Hindlimb muscle (tissue), 1 donor: ENCODE measurements at regions not wholly inside any gene's neighbourhood (a gene's known extent, or its start where the extent isn't known, plus 50 kb on each side); places are given as distances from the start of the nearest gene placed in this dataset.
"Not testable (repeated sequence)": the region's sequence is repeated elsewhere in the genome, so short reads cannot be mapped to it uniquely, and the experiment has no call there.

ENCODE experiments used
- DNase-seq: peaks from one replicate; pipeline ENCODE4 v3.0.0-alpha.2; 2013

DNA sequence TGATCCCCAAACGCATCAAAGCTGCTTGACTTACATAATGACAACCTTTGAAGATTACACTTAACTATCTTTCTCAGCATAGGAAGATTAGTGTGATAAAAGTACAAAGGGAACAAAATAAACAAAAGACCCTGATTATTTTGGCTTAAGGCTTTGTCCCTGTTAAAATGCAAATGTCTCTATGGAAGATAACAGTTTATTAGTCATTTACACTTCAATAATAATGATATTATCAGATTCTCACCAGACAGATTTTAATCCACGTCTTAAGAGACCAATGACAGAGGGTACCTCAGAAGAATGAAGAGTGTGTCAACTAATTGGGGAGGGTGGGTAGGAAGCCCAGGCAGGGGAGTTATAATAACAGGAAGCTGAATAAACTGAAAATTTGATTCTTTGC lies 510.4 kb upstream of the PTBP2 start:
- DNase-seq: no peak

DNA sequence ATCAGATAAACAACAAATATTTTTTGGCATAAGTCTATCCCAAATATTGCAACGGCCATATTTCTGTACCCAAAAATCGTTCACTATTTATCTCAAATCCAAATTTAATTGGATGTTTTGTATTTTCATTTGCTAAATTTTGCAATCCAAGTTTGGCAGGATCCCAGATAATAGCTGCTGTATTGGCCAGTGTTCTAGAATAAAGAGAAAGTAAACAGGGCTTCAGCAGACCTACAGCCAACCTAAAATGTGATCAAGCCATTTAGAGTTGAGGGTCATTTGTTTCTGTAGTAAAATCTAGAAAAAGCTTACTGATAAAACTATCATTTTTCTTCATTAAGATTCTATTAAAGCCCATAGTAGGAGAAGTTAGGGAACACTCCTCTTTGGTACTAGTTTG lies 506.6 kb upstream of the PTBP2 start:
- no peak for DNase-seq

DNA sequence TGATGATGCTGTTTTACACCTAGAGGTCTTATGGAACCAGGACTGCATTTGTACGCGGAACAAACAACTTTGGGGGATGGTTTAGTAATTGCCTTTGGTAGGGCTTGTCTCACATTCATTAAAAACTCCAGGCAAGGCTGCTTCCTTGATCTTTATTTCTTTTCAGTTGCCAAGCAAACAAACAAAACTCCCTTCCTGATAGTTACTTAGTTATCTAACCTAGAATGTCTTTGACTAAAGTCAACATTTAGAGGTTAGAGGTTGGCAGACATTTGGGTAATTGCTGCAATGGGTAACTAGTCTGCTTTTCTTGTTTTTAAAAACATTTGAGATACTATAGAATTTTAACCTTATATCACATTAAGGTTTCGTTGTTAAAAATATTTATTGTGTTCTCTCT lies 500.9 kb upstream of the PTBP2 start:
- no peak for DNase-seq

DNA sequence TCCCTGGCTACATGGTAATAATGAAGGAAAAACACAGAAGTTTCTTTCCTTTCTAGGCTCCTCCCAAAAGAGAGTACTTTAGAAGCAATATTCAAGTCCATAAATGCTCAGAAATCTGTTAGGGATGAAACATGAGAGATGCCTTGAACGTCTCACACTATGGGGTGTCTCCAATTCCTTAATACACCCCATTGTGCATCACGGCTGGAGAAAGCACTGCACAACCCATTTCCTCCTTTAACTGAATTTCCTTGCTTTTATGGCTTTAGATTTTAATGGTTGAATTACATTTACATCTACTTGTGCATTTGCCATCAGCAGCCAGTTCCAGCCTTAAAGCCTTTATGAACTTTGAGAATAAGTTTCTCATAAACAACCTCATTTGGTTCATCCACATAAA lies 498.9 kb upstream of the PTBP2 start:
- DNase-seq: no peak

DNA sequence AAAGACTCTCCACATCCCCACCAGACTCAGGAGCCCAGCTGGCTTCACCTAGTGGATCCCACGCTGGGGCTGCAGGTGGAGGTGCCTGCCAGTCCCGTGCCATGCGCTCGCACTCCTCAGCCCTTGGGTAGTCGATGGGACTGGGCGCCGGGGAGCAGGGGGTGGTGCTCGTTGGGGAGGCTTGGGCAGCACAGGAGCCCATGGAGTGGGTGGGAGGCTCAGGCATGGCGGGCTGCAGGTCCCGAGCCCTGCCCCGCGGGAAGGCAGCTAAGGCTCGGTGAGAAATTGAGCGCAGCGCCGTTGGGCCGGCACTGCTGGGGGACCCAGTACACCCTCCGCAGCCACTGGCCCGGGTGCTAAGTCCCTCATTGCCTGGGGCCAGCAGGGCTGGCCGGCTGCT lies 497.4 kb upstream of the PTBP2 start:
- DNase-seq: not testable (repeated sequence)

DNA sequence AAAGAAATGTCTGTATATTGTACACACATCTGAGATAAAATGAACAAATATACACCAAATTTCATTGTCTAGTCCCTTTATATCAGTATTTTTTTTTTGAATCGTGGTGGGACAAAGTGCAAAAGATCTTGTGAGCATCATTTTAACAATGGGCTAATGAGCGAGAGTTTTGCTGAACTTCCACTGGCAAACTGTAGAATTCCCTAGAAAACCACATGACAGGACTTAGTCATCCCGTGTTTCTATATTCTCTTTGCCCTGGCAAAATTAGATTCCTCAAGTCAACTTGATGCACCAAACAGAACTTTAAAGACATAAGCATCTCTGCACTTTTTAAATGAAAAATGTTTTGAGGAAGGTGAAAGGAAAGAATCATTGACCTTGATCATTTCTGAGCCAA lies 488.2 kb upstream of the PTBP2 start:
- no peak for DNase-seq

DNA sequence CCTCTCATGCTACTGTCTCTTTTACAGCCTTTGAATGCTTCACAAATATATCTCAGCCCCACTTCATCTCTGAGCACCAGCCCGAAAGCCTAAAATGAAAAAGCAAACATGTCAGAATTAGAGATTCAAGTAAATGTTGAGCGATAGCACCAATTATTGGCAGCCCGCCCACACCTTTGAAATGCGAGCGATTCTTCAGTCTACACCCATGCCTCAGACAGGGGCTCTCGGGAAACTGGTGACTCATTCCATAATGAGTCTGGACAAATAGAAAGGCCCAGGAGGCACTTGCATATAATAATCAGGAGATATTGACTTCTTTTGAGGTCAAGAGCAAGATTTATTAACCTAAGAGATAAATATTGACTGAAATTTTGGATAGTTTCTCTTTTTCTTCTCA lies 487.3 kb upstream of the PTBP2 start:
- DNase-seq: no peak

DNA sequence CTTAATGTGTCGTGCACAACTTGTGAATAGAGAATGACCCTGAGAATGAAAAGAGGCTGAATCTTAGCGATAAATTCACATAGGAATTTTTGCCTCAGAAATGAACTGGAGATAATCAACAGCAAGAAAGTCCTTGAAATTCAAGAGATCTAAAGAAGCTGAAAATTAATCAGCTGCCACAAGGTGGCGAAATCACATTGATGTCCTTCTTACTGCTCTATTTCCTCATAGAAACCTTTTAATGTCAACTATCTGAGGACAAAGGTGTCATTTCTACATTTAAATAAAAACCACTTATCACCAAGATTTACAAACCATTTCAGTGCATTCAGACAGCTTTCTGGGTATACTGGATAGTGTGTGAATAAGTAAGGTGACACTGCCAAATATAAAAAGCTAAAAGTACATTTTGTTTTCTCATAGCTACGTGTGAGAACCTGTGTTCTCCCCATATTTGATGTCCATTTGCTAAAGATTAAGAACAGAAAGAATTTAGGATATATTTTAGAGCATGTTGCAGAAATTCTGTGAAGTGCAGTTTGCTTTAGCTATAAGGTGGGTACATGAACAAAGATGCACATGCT lies 485.3 kb upstream of the PTBP2 start:
- peak; percentile 62 for DNase-seq

DNA sequence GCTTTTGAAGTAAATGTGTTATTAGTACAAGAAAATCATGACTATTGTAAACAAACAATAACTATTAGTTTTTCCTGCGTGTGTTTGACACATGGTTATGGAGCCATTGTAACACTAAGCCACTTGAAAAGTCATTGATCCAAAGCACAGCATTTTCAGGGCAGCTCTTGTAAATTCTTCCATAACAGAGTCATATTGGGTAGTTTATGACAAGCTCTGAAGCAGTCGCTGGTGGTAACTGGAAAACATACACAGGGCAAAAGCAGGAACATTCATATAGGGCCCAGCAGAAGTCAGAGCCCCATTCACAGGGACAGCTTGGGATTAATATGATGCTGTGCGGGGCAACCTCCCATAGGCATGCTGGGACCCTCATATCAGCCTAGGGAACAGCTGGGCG lies 483.2 kb upstream of the PTBP2 start:
- no peak for DNase-seq

DNA sequence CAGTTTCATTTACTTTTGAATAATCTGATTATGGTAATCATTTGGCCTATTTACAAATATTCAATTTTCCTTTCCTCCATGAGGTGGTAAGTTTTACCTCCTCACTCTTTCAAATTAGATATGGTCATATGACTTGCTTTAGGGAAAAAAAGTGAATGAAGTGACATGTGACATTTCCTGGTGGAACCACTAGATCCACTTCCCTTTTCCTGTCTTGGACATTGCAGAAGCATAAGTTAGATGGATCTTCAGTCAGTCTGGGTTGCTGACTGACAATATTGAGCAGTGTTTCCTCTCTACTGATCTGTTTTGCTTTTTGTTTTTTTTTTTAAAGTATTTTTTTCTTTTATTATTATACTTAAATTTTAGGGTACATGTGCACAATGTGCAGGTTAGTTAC lies 481.1 kb upstream of the PTBP2 start:
- no peak for DNase-seq

DNA sequence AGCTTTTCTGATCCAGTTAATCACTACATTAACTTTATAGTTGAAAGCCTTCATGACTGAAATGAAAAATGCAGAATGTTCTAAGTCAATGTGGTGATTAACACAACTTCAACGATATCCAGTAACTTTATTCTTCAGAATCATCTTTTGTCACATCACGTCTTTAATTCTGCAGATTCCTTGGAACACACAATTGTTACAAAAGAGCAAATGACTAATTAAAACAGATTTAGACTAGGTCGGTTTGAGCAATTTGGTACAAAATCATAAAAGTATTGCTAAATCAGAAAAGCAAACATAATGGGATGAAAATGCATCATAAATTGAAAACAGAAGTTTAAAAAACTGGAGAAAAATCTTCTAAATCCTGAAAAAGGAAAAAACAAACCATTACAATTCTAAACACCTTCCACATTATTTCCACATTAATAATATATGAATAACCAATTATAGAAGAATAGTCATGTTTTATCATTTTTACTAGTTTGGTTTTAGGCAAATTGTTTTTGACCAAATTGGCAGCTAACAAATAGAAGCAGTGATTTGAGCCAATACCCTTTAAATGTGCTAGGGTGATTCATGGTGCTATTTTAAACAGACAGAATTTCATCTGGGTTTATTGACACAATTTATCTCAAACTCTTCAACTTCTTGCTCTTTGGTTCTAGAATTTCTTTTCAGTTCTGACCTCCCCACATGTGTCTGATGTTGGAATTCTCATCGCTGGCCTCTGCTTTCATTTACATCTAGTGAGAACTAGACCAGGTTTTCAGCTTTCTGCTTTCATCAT lies 468.1 kb upstream of the PTBP2 start:
- no peak for DNase-seq

DNA sequence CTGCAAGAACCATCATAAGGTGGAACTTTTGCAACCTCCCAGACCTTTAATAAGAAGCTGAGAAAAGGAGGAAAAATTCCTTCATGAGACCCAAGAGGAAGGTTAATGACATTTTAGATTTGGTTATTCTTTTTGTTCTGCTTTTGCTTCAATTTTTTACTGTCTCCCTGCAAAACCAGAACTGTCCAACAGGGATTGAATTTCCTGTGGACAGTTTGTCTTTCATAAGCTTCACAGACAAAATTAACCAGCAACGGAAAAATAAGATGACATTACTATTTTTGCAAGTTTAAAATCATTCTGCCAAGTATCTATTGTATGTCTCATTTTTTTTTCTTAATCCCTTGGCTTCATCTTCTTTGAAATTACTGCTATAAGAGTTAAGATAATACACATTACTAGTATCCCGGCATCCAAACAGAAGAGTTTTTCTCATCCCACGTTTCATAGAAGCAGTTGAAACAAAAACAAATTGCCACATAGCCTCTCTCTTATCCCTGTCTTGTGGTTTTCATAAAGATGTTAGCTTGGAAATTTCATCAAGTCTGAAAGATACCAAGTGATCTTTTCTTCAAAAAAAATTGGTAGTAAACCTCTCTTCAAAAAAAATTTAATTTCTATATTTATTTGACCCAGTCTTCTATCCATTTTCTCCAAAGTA lies 465.3 kb upstream of the PTBP2 start:
- no peak for DNase-seq

DNA sequence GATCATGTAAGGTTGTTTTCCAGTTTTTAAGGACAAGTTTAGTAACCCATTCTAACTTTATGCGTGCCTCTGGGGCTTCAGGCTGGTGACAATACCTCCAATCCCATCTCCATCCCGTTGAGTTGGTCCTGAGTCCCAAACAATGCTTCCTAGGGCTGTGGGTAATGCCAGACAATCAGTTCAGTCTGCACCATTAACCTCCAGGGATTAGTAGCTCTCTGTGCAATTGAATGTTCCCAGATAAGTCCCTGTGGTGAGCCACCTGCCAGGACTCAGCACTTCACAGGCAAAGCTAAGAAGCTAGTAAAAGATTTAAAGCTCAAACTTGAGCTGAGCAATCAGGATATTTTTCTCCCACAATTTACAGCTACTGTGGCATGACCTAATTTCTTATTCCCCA lies 462.2 kb upstream of the PTBP2 start:
- no peak for DNase-seq

DNA sequence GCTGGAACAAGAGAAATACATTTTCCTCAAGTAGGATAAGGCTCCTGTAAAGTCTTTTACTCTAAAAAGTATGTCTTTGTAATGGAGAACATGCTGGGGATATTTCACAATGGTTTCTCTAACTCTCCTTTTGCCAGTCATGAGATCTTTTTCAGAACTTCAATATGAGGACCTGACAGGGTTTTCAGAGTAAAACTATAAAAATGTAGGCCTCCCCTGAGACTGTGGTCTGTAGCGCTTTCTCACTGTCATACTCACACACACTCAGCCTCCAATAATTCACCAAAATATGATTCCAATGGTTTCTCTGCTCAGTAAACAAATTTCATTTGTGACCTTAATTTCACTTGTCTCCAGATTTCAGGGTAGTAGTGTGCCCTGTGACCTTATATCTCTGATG lies 440.1 kb upstream of the PTBP2 start:
- DNase-seq: no peak

DNA sequence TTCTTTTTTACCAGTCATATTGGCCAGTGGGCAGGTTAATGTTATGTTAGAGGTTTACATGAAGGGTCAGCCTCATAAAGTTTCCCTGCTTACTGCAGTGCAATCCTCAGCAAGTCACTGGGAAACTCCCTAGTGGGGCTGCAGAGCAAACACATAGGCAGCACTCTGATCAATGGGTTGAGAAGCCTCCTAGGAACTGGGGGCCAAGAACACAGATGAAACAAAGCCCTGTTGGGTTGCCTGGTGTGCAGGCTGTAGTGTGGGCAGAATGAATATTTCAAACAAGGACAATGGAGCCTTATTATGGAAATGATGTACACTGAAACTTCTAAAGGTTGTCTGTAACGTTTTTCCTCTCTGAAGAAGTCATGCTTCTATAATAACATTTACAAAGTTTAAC lies 431.6 kb upstream of the PTBP2 start:
- no peak for DNase-seq

DNA sequence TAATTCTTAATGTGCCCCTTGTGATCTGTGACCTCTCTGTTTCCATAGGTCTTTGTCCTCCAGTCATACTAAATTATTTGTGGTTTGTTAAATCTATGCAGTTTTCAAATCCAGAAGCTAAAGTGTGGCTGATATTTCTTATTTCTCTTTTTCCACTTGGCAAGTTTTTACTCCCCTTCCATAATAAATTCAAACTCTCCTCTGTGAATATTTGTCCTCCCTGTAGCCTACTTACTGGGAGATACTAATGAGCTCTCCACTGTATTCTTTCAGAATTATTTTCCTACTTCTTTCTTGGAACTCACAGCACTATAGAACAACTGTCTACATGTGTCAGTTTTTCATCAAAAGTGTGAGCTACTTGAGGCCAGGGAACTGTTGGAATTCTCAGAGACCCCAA lies 430.8 kb upstream of the PTBP2 start:
- DNase-seq: no peak

DNA sequence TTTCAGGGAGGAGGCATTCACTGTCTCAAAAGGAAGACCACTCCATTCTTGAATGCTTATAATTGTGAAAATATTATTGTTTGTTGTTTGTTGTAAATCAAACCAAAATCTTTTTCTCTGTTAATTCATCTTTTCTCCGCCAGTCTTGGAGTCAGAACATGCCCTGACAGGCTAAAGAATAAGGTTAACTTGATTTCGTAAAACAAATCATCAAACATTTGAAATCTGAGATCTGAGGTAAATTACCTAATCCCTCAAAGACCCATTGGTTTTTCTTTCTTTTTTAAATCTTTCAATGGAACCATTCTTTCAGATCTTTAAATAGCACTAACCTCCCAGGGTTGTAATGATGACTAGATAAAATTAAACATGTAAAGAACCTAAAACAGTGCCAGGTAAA lies 430.1 kb upstream of the PTBP2 start:
- DNase-seq: no peak

DNA sequence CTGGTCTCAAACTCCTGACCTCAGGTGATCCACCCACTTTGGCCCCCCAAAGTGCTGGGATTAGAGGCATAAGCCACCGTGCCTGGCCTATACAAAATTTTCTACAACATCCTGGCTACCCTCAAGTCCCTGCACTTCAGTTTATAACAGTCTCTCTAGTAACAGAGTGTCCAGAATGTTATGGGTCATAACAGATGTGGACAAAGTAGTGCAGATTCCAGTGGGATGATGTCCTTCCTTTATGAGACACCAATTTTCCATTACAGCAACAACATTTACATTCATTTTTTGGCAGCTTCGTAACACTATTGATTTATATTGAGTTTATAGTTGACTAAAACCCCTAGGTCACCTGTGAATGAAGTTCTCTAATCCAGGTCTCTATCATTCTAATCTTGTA lies 429.4 kb upstream of the PTBP2 start:
- DNase-seq: no peak

DNA sequence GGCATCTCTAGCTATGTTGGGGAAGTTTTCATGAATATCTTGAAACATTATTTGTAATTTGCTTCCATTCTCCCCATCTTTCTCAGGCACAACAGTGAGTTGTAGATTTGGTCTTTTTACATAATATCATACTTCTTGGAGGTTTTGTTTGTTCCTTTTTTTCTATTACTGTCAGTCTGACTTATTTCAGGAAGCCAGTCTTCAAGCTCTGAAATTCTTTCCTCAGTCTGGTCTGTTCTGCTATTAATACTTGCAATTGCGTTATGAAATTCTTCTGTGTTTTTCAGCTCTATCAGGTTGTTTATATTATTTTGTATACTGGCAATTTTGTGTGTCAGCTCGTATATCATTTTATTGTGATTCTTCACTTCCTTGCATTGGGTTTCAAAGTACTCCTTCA lies 424.6 kb upstream of the PTBP2 start:
- no peak for DNase-seq

DNA sequence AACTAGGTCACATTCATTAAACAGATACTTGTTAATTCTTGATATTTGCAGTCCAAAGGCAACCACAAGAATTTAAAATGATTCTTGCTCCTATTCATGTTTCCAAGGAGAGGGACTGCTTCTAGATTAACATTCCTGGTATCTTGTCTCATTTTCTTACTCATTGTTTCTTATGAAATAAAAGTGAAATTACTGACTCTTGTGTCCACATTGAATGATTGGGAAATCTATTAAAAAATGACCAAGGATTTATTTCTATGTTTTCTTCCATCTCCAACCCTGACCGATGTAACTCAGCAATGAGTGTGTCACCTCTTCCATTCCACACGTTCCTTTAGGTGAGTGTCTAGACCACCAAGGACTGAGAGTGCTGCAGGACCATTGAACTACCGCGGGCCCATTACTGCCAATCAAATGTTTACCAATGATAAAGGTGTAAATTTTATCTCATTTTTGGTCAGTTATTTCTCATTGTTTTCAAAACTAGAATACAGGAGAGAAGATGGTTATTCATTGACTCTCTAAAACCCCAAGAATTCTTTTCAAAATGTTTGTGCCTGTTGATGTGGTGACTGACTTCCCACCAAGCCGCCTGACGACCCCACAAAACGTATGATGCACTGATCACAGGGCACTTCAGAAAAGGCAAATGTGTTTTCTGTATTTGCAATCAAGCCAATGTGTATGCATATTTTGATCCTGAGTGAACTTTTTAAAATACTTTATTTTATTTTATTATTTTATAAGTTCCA lies 414.6 kb upstream of the PTBP2 start:
- DNase-seq: no peak

DNA sequence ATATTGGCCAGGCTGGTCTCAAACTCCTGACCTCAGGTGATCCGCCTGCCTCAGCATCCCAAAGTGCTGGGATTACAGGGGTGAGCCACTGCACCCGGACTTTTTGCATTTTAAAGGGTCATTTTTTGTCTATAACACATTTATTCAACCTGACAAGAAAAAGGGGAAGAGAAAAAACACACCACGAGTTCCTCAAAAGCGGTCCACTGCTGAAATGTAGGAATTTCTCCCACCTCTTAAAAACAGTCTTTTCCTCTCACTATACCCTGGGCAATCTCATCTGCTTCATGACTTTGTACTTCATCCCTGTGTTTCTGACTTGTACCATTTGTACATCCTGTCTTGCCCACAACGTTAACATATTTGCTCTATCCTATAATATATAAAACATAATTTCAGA lies 413.3 kb upstream of the PTBP2 start:
- DNase-seq: no peak

DNA sequence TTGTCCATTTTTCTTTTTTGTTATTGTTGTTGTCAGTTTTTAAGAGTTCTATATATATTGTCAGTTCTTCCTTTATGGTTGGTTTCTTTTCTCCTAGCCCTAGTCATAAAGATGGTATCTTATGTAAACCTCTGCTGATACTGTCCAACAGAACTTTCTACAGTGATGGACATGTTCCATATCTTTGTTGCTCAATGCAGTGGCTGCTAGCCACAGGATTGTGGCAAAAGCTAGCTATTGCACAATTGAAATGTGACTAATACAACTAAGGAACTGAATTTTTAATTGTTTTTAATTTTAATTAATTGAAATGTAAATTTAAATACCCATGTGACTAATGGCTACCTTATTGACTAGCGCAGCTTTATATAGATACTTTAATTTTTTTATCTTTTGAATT lies 411.8 kb upstream of the PTBP2 start:
- DNase-seq: no peak

DNA sequence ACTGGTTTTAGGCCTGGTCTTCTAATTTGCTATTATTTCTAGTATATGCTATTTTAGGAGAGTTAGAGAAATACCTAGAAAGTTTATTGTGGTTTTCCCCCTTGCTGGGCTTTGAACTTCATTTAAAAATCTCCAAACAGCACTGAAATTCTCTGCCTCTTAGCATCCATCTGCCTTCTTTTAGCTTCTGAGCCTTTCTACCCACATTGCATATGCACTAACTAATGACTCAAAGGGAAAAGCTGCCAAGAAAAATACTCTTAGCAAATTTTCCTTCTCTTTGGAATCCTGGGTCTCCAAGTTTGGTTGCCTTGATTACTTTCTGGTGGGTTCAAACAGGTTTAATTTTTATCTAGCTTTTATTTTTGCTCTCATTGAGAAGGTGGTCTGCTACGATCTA lies 408.4 kb upstream of the PTBP2 start:
- DNase-seq: no peak

DNA sequence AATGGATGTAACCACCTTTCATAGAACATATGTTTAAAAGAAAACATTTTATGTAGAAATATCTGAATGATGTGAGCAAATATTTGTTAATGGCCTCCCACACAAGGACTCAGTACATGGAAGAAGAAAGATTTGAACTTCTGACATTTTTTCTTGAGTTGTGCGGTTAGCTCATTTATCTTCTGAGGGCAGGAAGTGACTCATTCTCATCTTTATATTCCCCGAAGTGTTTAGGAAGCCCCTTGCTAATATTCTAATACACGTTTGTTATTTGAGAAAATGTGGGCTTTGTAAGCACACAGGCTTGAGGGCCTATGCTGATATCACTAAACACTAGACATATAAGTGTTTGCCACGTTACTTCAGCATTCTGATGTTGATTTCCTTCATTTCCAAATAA lies 392.5 kb upstream of the PTBP2 start:
- DNase-seq: no peak
